ENCODE measurements at regions not wholly inside any gene's neighbourhood (a gene's known extent, or its start where the extent isn't known, plus 50 kb on each side); places are given as distances from the start of the nearest gene placed in this dataset.

- no peak overlapping the region for H2AFZ ChIP-seq (ENCODE audit: low read length)
- H3K9ac ChIP-seq (ENCODE audit: low read length) = no peak overlapping the region
- H3F3A ChIP-seq (ENCODE audit: insufficient read depth, low read length) = no peaks in the 10 kb centered on the region
- H3K4me1 ChIP-seq (ENCODE audit: insufficient read depth, low read length, severe bottlenecking) = no peaks in the 10 kb centered on the region
- H3K27ac ChIP-seq (ENCODE audit: low read depth, low read length, poor library complexity, severe bottlenecking) = no peak overlapping the region
- no peak overlapping the region for H3K4me2 ChIP-seq (ENCODE audit: low read length)
- TF ChIP-seq CTCF (IDR thresholded peaks at IDR 0.05; ENCODE audit: low read length) (no peak), EZH2 (IDR thresholded peaks at IDR 0.05; ENCODE audit: borderline replicate concordance, low read length) (no peak)
- H3K9me2 ChIP-seq (ENCODE audit: low read depth, low read length) = no peaks in the 10 kb centered on the region
- H3K36me3 ChIP-seq (ENCODE audit: insufficient read depth, low read length) = no peaks in the 10 kb centered on the region
- no peaks in the 10 kb centered on the region for H4K20me1 ChIP-seq (ENCODE audit: insufficient read depth, low read length)
- no peaks in the 10 kb centered on the region for H3K79me2 ChIP-seq (ENCODE audit: insufficient read depth, low read length)
- no peaks in the 10 kb centered on the region for H3K9me3 ChIP-seq (ENCODE audit: low read length)
- no peaks in the 10 kb centered on the region for H3K27me3 ChIP-seq (ENCODE audit: insufficient read depth, low read length)
- H3K4me3 ChIP-seq (ENCODE audit: low read depth, low read length, poor library complexity, severe bottlenecking) = no peak overlapping the region
Observed at GRCh38 chr2:82839036-82839435, 1620.0 kb downstream of the SUCLG1 start.

- Histone ChIP-seq H3F3A (ENCODE audit: insufficient read depth, low read length) (no peaks in the 10 kb centered on the region), H3K4me3 (ENCODE audit: low read depth, low read length, poor library complexity, severe bottlenecking) (no peak overlapping the region), H3K27ac (ENCODE audit: low read depth, low read length, poor library complexity, severe bottlenecking) (no peak overlapping the region), H3K79me2 (ENCODE audit: insufficient read depth, low read length) (no peaks in the 10 kb centered on the region), H3K36me3 (ENCODE audit: insufficient read depth, low read length) (no peaks in the 10 kb centered on the region), H3K27me3 (ENCODE audit: insufficient read depth, low read length) (no peaks in the 10 kb centered on the region), H3K9me3 (ENCODE audit: low read length) (no peaks in the 10 kb centered on the region), H3K9me2 (ENCODE audit: low read depth, low read length) (no peaks in the 10 kb centered on the region), H3K4me1 (ENCODE audit: insufficient read depth, low read length, severe bottlenecking) (no peaks in the 10 kb centered on the region), H4K20me1 (ENCODE audit: insufficient read depth, low read length) (no peaks in the 10 kb centered on the region), H2AFZ (ENCODE audit: low read length) (no peak overlapping the region), H3K9ac (ENCODE audit: low read length) (no peak overlapping the region), H3K4me2 (ENCODE audit: low read length) (no peak overlapping the region)
- no peak for TF ChIP-seq EZH2 (IDR thresholded peaks at IDR 0.05; ENCODE audit: borderline replicate concordance, low read length)
- no peak for TF ChIP-seq CTCF (IDR thresholded peaks at IDR 0.05; ENCODE audit: low read length)
Observed at GRCh38 chr2:82837588-82838304, 1621.3 kb downstream of the SUCLG1 start.

GRCh38 chr2:82834893-82835292 lies 1624.2 kb downstream of the SUCLG1 start:
- Histone ChIP-seq H3F3A (ENCODE audit: insufficient read depth, low read length) (no peaks in the 10 kb centered on the region), H4K20me1 (ENCODE audit: insufficient read depth, low read length) (no peaks in the 10 kb centered on the region), H3K9me3 (ENCODE audit: low read length) (no peaks in the 10 kb centered on the region), H3K4me1 (ENCODE audit: insufficient read depth, low read length, severe bottlenecking) (no peaks in the 10 kb centered on the region), H3K4me3 (ENCODE audit: low read depth, low read length, poor library complexity, severe bottlenecking) (no peak overlapping the region), H3K27ac (ENCODE audit: low read depth, low read length, poor library complexity, severe bottlenecking) (no peak overlapping the region), H3K9ac (ENCODE audit: low read length) (no peak overlapping the region), H3K9me2 (ENCODE audit: low read depth, low read length) (no peaks in the 10 kb centered on the region), H3K79me2 (ENCODE audit: insufficient read depth, low read length) (no peaks in the 10 kb centered on the region), H3K36me3 (ENCODE audit: insufficient read depth, low read length) (no peaks in the 10 kb centered on the region), H2AFZ (ENCODE audit: low read length) (no peak overlapping the region), H3K27me3 (ENCODE audit: insufficient read depth, low read length) (no peaks in the 10 kb centered on the region), H3K4me2 (ENCODE audit: low read length) (no peak overlapping the region)
- TF ChIP-seq EZH2 (IDR thresholded peaks at IDR 0.05; ENCODE audit: borderline replicate concordance, low read length) (no peak), CTCF (IDR thresholded peaks at IDR 0.05; ENCODE audit: low read length) (no peak)
